HG03159 (cell line): ENCODE measurements at regions not wholly inside any gene's neighbourhood (a gene's known extent, or its start where the extent isn't known, plus 50 kb on each side); places are given as distances from the start of the nearest gene placed in this dataset.

Experiments used
- ATAC-seq: cut with Tn5 transposase; IDR thresholded peaks from one replicate; pipeline ENCODE4 v1.9.1; 2021; ENCODE audit warnings: mild to moderate bottlenecking, moderate library complexity; ENCODE audit not compliant: unreplicated experiment

- ATAC-seq, result no peak
Observed at GRCh38 chr12:130070126-130070611, 92.1 kb upstream of the FZD10 start.

GRCh38 chr12:130073721-130074120 is 88.5 kb upstream of the FZD10 start:
- no peak for ATAC-seq

GRCh38 chr12:130074661-130075406 is 87.4 kb upstream of the FZD10 start:
- ATAC-seq, result no peak

GRCh38 chr12:130075497-130076076 is 86.7 kb upstream of the FZD10 start:
- ATAC-seq, result no peak

GRCh38 chr12:130076126-130076525 is 86.1 kb upstream of the FZD10 start:
- ATAC-seq, result no peak

- ATAC-seq, result no peak
Observed at GRCh38 chr12:130076752-130077151, 85.5 kb upstream of the FZD10 start.

GRCh38 chr12:130078852-130079251 is 83.4 kb upstream of the FZD10 start:
- ATAC-seq, result no peak

GRCh38 chr12:130079279-130079678 is 83.0 kb upstream of the FZD10 start:
- no peak for ATAC-seq

- ATAC-seq, result no peak
Observed at GRCh38 chr12:130080205-130080604, 82.1 kb upstream of the FZD10 start.

GRCh38 chr12:130081117-130081805 is 81.0 kb upstream of the FZD10 start:
- no peak for ATAC-seq

- no peak for ATAC-seq
Observed at GRCh38 chr12:130083002-130083401, 79.3 kb upstream of the FZD10 start.

GRCh38 chr12:130083734-130084133 is 78.5 kb upstream of the FZD10 start:
- no peak for ATAC-seq

- no peak for ATAC-seq
Observed at GRCh38 chr12:130084359-130084758, 77.9 kb upstream of the FZD10 start.

- no peak for ATAC-seq
Observed at GRCh38 chr12:130086248-130086647, 76.0 kb upstream of the FZD10 start.

- ATAC-seq, result no peak
Observed at GRCh38 chr12:130086797-130087196, 75.5 kb upstream of the FZD10 start.

GRCh38 chr12:130087222-130087621 is 75.0 kb upstream of the FZD10 start:
- no peak for ATAC-seq

- no peak for ATAC-seq
Observed at GRCh38 chr12:130088504-130088903, 73.8 kb upstream of the FZD10 start.

- no peak for ATAC-seq
Observed at GRCh38 chr12:130090542-130090941, 71.7 kb upstream of the FZD10 start.

- ATAC-seq, result no peak
Observed at GRCh38 chr12:130093380-130093779, 68.9 kb upstream of the FZD10 start.

GRCh38 chr12:130097342-130097741 is 64.9 kb upstream of the FZD10 start:
- no peak for ATAC-seq

- no peak for ATAC-seq
Observed at GRCh38 chr12:130097798-130098255, 64.4 kb upstream of the FZD10 start.
